ENCODE measurements at regions not wholly inside any gene's neighbourhood (a gene's known extent, or its start where the extent isn't known, plus 50 kb on each side); places are given as distances from the start of the nearest gene placed in this dataset.

DNA sequence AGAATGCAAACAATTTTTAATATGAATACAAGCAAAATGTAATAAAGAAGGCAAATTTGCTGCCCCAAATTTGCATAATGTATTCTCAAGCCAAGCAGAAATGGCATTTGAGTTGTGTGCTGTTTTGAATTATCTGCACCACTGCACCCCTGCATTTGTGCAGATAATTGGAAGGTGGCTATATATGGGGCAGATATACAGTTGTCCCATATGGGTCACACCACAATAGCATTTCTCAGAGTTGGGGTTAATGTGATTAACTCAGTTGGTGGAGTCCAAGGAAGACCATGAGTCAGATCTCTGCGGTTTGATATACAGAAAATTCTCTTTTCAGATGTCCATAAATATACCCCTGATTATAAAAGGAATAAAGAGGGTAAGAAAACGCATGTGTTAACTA, 68.9 kb upstream of the EXOC4 start:
- TF ChIP-seq, protein P1, sequence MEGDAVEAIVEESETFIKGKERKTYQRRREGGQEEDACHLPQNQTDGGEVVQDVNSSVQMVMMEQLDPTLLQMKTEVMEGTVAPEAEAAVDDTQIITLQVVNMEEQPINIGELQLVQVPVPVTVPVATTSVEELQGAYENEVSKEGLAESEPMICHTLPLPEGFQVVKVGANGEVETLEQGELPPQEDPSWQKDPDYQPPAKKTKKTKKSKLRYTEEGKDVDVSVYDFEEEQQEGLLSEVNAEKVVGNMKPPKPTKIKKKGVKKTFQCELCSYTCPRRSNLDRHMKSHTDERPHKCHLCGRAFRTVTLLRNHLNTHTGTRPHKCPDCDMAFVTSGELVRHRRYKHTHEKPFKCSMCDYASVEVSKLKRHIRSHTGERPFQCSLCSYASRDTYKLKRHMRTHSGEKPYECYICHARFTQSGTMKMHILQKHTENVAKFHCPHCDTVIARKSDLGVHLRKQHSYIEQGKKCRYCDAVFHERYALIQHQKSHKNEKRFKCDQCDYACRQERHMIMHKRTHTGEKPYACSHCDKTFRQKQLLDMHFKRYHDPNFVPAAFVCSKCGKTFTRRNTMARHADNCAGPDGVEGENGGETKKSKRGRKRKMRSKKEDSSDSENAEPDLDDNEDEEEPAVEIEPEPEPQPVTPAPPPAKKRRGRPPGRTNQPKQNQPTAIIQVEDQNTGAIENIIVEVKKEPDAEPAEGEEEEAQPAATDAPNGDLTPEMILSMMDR (IDR thresholded peaks at IDR 0.05) = no peak
- TF ChIP-seq POLR2A (IDR thresholded peaks at IDR 0.05) = no peak

Data from thyroid gland (tissue), 4 donors.